K562 (cell line): ENCODE measurements at regions not wholly inside any gene's neighbourhood (a gene's known extent, or its start where the extent isn't known, plus 50 kb on each side); places are given as distances from the start of the nearest gene placed in this dataset.

Experiments
- ATAC-seq: fragments of 200-7000 bp; cut with Tn5 transposase; 3 replicates; pipeline ENCODE4 v1.9.1; 2020; ENCODE audit warnings: moderate library complexity
- BruUV-seq: library from RNA; stranded (reverse); fragments of 400-500 nt; replicated peaks from 2 replicates; lab custom pipeline; 2021; lab: Mats Ljungman, UMichigan
- CTCF ChIA-PET: fragments of 300-600 bp; formaldehyde crosslinking; extraction: SDS; loops from one replicate; lab custom pipeline; 2021; ENCODE audit warnings: low intra/inter-chr PET ratio; lab: Yijun Ruan, JAX
- POLR2A ChIA-PET: fragments of 300-600, 350-650 bp; sonication (Branson Sonifier 250); formaldehyde crosslinking; extraction: SDS; loops from one replicate; lab custom pipeline; 2021; ENCODE audit warnings: antibody characterized with exemption, inconsistent platforms; lab: Yijun Ruan, JAX
- DNase-seq, 4 experiments: peaks; one replicate each; pipeline versions ENCODE4 v3.0.0 to v3.0.0-alpha.2; 2011 to 2018; ENCODE audit warnings: low spot score in 3 of 4, mixed read lengths in 3 of 4; ENCODE audit errors: extremely low read depth in 1 of 4
- FAIRE-seq: peaks from 2 replicates; lab custom pipeline; 2011; peaks lifted over from hg19 to GRCh38; lab: Jason Lieb, UNC
- H2AFZ ChIP-seq: 2 replicates; pipeline ENCODE4 v1.6.0; 2011; ENCODE audit warnings: low read depth, low read length, control low read depth, inconsistent platforms
- H3K27ac ChIP-seq: fragments of 200-600 bp; 3 replicates; pipeline ENCODE4 v1.8.0; 2011; ENCODE audit warnings: low read depth, mild to moderate bottlenecking, control low read depth, inconsistent platforms, low read length, moderate library complexity, mixed read lengths; ENCODE audit errors: extremely low read depth
- H3K27me3 ChIP-seq, 2 experiments: fragments of 300-600 bp in 1 of 2; 2 replicates in 1 of 2; 3 replicates in 1 of 2; pipeline versions ENCODE4 v1.6.0 to v1.8.0; 2011; ENCODE audit warnings: inconsistent platforms in 2 of 2, low read length in 2 of 2, mild to moderate bottlenecking in 1 of 2, mixed read lengths in 1 of 2, moderate library complexity in 1 of 2; ENCODE audit not compliant: control insufficient read depth in 2 of 2, insufficient read depth in 2 of 2
- H3K36me3 ChIP-seq: fragments of 300-600 bp; 3 replicates; pipeline ENCODE4 v1.8.0; 2011; ENCODE audit warnings: mild to moderate bottlenecking, low read length, inconsistent platforms; ENCODE audit not compliant: control insufficient read depth, insufficient read depth
- H3K4me1 ChIP-seq, 2 experiments: fragments of 200-600 bp in 1 of 2; replicated peaks in 1 of 2; 2 replicates in 1 of 2; 3 replicates in 1 of 2; pipeline versions ENCODE4 v1.5.1 to v1.8.0; 2011; ENCODE audit warnings: inconsistent platforms in 2 of 2, low read length in 2 of 2, mild to moderate bottlenecking in 1 of 2, mixed read lengths in 1 of 2, moderate library complexity in 1 of 2; ENCODE audit not compliant: control insufficient read depth in 2 of 2, insufficient read depth in 2 of 2
- H3K4me2 ChIP-seq: 2 replicates; pipeline ENCODE4 v1.6.1; 2011; ENCODE audit warnings: low read length, control low read depth, inconsistent platforms, mixed read lengths; ENCODE audit not compliant: insufficient read depth
- H3K4me3 ChIP-seq: fragments of 200-600 bp; sonication (generic), shearing (Covaris generic); 2 replicates; pipeline ENCODE4 v1.5.1; 2016; ENCODE audit warnings: control low read depth, inconsistent platforms
- H3K79me2 ChIP-seq: fragments of 200-600 bp; 3 replicates; pipeline ENCODE4 v1.8.0; 2011; ENCODE audit warnings: low read length, inconsistent platforms; ENCODE audit not compliant: control insufficient read depth, insufficient read depth
- H3K9ac ChIP-seq, 2 experiments: 2 replicates each; pipeline versions ENCODE4 v1.6.0 to v1.6.1; 2011; ENCODE audit warnings: low read depth in 2 of 2, low read length in 2 of 2, control low read depth in 1 of 2, inconsistent platforms in 1 of 2, mild to moderate bottlenecking in 1 of 2, mixed read lengths in 1 of 2; ENCODE audit not compliant: insufficient read depth in 1 of 2
- H3K9me1 ChIP-seq: one replicate; pipeline ENCODE4 v1.6.0; 2011; ENCODE audit warnings: inconsistent platforms, mild to moderate bottlenecking, low read length, moderate library complexity; ENCODE audit not compliant: control insufficient read depth, insufficient read depth
- H3K9me3 ChIP-seq: replicated peaks from 2 replicates; pipeline ENCODE4 v1.5.1; 2011; ENCODE audit warnings: low read depth, low read length, inconsistent platforms; ENCODE audit not compliant: control insufficient read depth, insufficient read depth
- H4K20me1 ChIP-seq: replicated peaks from 2 replicates; pipeline ENCODE4 v1.6.1; 2011; ENCODE audit warnings: low read length, inconsistent platforms, mixed read lengths; ENCODE audit not compliant: control insufficient read depth, insufficient read depth
- ARID3B ChIP-seq: fragments of 250-450 bp; sonication (Bioruptor Pico); IDR thresholded peaks from 2 replicates; pipeline ENCODE4 v1.4.0; 2020; ENCODE audit warnings: borderline replicate concordance
- CTCF ChIP-seq, 3 experiments: IDR thresholded peaks in 2 of 3; conservative IDR thresholded peaks in 1 of 3; 2 replicates each; pipeline ENCODE4 v1.5.1; 2011 to 2012; ENCODE audit warnings: low read length in 3 of 3, mild to moderate bottlenecking in 3 of 3, control low read depth in 2 of 3, improper control_type of control experiment in 1 of 3, inconsistent platforms in 1 of 3, low read depth in 1 of 3, mixed read lengths in 1 of 3, moderate library complexity in 1 of 3; ENCODE audit not compliant: insufficient read depth in 2 of 3
- ETS1 ChIP-seq: conservative IDR thresholded peaks from 2 replicates; pipeline ENCODE4 v1.6.1; 2011; ENCODE audit warnings: low read depth, mild to moderate bottlenecking, low read length; ENCODE audit not compliant: control insufficient read depth
- NFE2 ChIP-seq: IDR thresholded peaks from 2 replicates; pipeline ENCODE4 v1.6.1; 2014; ENCODE audit warnings: antibody characterized with exemption, low read depth
- ZBTB33 ChIP-seq: sonication (generic); formaldehyde crosslinking; IDR thresholded peaks from 2 replicates; pipeline ENCODE4 v1.8.1; 2023; ENCODE audit warnings: mild to moderate bottlenecking, missing genetic modification reagents
- ZFP1 ChIP-seq: fragments of 450-650 bp; formaldehyde crosslinking; IDR thresholded peaks from 2 replicates; pipeline ENCODE4 v1.4.0; 2020; ENCODE audit warnings: mild to moderate bottlenecking, mixed read lengths
- WGBS: fragments of 100-300 bp; shearing (Covaris generic); methylation state at CpG from one replicate; pipeline ENCODE4 v1.1.6; 2016; ENCODE audit warnings: low coverage, mixed read lengths; ENCODE audit not compliant: insufficient coverage; ENCODE audit errors: missing lambda C conversion rate; 5-methylcytosine and 5-hydroxymethylcytosine counted together
- in situ Hi-C: fragments of 300-500 bp; cut with MboI; formaldehyde crosslinking; loops from 4 replicates; pipeline ENCODE4 v1.15.0; 2018; ENCODE audit warnings: inconsistent platforms, mixed read lengths
- intact Hi-C: fragments of 100-400 bp; cut with micrococcal nuclease; formaldehyde crosslinking; loops from 2 replicates; pipeline ENCODE4 v1.14.2; 2022

- CTCF ChIA-PET = no interaction called here
- DNase-seq (no peak), ATAC-seq (no peak), FAIRE-seq (no peak)
- no peak overlapping the region for H3K4me2 ChIP-seq
- no peak overlapping the region for H2AFZ ChIP-seq
- no peaks in the 10 kb centered on the region for H3K79me2 ChIP-seq
- POLR2A ChIA-PET = no interaction called here
- H3K27me3 ChIP-seq = no peaks in the 10 kb centered on the region
- no peak overlapping the region for H3K4me3 ChIP-seq
- intact Hi-C loops (no loop called here), in situ Hi-C loops (no loop called here)
- no peaks in the 10 kb centered on the region for H3K9me1 ChIP-seq
- no peak overlapping the region for H3K27ac ChIP-seq
- H3K4me1 ChIP-seq = no peaks in the 10 kb centered on the region; a peak in 2 of 5 replicates
- H3K9me3 ChIP-seq = no peaks in the 10 kb centered on the region
- no peak for TF ChIP-seq ZFP1 (CRISPR knock-in tag)
- TF ChIP-seq ARID3B (CRISPR knock-in tag) = no peak
- H3K9ac ChIP-seq = no peak overlapping the region
- H4K20me1 ChIP-seq = no peaks in the 10 kb centered on the region
- no peaks in the 10 kb centered on the region for H3K36me3 ChIP-seq
- BruUV-seq = no TSS peak
Measured at GRCh38 chr10:21082206-21082605, 185.1 kb upstream of the NEBL start.

GRCh38 chr10:21080261-21080660 lies 183.2 kb upstream of the NEBL start:
- ATAC-seq = no peak
- no peak overlapping the region for H3K9ac ChIP-seq
- no peak overlapping the region for H3K4me3 ChIP-seq
- TF ChIP-seq ETS1 (no peak), NFE2 (0 out of 2 replicates have a peak, but pooled peaks have one; percentile 28), ZBTB33 (CRISPR knock-in tag) (no peak), CTCF (IDR thresholded peaks at IDR 0.05 in 2 of 3, conservative IDR thresholded peaks at IDR 0.05 in 1 of 3; ENCODE audit: insufficient read depth in 2 of 3, low read depth in 1 of 3, low read length in 3 of 3) (no peak)
- BruUV-seq = no TSS peak
- no peaks in the 10 kb centered on the region for H3K9me3 ChIP-seq
- ChIA-PET CTCF (no interaction called here), POLR2A (interaction anchor here (0.6 to 1.5 kb wide), 2 partner anchors 38 to 1162 kb away, joined by 3 read pairs; no protein-coding TSS in a partner anchor)
- no peak overlapping the region for H3K4me2 ChIP-seq
- no peaks in the 10 kb centered on the region for H4K20me1 ChIP-seq
- H3K4me1 ChIP-seq = no peaks in the 10 kb centered on the region; a peak in 2 of 5 replicates
- FAIRE-seq = no peak
- H2AFZ ChIP-seq = no peak overlapping the region
- in situ Hi-C loops = no loop called here
- no peak for DNase-seq
- H3K36me3 ChIP-seq = no peaks in the 10 kb centered on the region
- H3K27me3 ChIP-seq = no peaks in the 10 kb centered on the region
- H3K27ac ChIP-seq = no peak overlapping the region
- intact Hi-C loops = no loop called here
- no peaks in the 10 kb centered on the region for H3K9me1 ChIP-seq
- H3K79me2 ChIP-seq = no peaks in the 10 kb centered on the region
- 25% methylated on average over 2 of the region's 2 CpGs for WGBS
